HG03439 (cell line): ENCODE measurements at regions not wholly inside any gene's neighbourhood (a gene's known extent, or its start where the extent isn't known, plus 50 kb on each side); places are given as distances from the start of the nearest gene placed in this dataset.
"Not testable (repeated sequence)": the region's sequence is repeated elsewhere in the genome, so short reads cannot be mapped to it uniquely, and the experiment has no call there.

Experiments
- ATAC-seq: cut with Tn5 transposase; IDR thresholded peaks from one replicate; pipeline ENCODE4 v1.9.1; 2021; ENCODE audit warnings: mild to moderate bottlenecking, moderate library complexity; ENCODE audit not compliant: unreplicated experiment

DNA sequence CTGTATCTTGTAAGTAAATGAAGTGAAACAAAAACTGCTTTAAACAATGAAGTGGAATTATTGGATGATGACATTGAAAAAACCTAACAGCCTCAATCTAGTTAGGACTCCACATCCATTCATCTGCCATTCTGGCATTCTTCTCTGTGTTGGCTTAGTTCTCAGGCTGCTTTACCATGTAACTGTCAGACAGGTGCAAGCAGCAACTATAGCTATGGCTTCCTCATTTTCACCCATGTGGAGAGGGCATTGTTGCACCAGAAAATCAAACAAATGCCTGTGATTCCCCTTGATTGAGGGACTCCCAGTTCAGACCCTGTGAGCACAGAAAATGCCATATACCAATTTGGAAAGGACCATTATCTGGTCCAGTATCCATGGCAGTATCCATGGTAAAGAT, 129.5 kb upstream of the NYAP2 start:
- ATAC-seq: no peak

DNA sequence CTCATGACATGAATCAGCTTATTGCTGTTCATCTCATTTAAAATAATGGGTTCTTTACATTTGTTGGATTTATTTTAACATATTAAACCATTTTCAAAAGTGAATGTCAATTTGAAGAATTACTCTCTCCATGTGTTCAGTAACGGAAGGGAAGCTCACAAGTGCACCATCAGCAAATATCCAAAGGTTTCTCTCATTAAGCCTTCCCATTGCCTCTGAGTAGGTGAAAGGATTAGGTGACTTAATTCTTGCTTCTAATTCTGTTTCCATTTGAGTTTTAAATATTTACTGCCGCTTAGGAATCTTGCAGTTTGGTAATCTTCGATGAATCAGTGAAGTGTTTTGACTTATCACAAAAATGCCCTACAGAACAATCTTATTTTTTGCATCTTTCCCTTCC, 145.1 kb upstream of the NYAP2 start:
- no peak for ATAC-seq

DNA sequence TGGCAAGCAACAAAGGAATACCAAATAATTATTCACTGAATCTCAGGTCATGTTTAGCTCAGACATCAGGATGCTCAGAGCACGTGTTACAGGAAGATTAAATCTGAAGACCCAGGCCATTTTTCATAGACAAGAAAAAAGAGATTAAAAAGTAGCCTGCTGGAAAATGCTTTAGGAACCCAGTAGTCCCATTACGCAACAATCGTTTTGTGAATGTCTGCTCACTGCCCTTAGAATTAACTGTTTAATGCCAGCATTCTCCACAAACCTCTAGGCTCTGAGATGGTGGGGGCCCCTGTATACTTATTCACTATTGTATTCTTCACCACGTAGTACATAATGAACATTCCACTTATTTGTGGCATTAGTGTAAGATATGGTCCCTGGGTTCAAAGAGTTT, 154.6 kb upstream of the NYAP2 start:
- no peak for ATAC-seq

DNA sequence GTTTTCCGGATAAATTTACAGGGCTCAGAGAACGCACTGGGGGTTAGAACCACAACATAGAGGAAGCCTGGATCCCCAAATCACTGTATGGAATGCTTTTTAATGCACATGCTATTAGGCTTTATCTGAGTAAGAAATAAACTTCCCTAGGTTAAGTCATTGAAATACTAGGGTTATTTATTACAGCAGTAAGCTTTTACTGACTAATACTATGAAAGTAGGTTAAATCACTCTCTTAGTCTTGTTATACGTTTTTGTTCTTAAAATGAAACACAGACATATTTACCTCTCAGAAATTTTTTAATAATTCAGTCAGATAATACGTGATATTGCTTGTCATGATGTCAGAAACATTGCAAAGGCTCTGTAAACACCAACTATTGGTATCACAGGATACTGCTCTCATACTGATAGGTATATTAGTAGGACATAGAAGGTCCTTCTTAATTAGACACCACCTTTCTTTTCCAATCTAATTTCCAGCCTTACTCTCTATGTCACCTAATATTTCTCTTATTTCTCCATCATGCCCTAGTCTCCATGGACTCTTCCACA, 162.7 kb upstream of the NYAP2 start:
- ATAC-seq: no peak

DNA sequence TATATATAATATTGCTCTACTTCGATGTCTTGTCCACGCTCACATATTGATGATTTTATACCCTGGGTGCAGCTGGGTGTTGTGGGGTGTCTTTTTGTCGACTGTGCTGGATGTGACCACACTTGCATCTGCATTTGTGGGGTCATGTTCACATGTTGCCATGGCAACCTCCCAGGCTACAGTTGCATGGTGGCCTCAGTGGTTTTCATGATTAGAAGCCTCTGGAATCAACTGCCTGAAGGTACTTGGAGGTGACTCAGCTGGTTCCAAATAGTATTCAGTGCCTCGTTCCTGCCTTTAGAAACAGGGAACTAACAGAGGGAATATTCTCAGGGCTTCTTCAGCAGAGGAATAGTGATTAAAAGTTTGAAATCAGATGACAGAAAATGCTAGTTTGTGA, 166.3 kb upstream of the NYAP2 start:
- no peak for ATAC-seq

DNA sequence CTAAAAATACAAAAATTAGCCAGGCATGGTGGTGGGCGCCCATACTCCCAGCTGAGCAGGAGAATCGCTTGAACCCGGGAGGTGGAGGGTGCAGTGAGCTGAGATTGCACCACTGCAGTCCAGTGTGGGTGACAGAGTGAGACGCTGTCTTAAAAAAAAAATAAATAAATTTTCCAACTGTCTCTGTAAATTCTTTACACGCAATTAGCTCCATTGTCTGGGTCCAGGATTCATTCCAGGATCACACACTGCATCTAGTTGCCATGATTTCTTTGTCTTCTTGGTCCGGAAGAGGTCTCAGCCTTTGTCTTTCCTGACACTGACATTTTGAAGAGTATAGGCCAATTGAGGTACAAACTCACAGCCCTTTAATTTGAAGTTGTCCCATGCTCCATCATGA, 167.6 kb upstream of the NYAP2 start:
- no peak for ATAC-seq

DNA sequence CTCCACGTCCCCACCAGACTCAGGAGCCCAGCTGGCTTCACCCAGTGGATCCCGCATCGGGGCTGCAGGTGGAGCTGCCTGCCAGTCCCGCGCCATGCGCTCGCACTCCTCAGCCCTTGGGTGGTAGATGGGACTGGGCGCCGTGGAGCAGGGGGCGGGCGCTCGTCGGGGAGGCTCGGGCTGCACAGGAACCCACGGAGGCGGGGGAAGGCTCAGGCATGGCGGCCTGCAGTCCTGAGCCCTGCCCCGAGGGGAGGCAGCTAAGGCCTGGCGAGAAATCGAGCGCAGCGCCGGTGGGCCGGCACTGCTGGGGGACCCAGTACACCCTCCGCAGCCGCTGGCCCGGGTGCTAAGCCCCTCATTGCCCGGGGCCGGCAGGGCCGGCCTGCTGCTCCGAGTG, 170.2 kb upstream of the NYAP2 start:
- ATAC-seq: not testable (repeated sequence)

DNA sequence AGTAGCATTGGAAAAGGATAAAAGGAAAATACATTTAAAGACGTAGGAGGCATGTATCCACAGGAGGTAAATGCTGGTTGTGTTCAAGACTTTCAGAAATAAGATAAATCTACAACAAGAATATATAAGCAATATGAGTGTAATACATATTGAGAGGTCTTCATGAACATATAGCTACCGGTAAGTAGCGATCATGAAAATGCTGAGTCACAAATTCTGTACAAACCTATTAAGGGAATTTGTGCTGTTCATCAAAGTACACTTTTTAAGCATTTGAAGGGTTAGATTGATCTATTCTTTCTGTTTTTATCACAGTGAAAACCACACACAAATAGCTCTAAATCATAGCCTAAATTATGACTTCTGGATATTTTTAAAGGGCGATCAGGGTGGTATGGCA, 173.1 kb upstream of the NYAP2 start:
- ATAC-seq: no peak

DNA sequence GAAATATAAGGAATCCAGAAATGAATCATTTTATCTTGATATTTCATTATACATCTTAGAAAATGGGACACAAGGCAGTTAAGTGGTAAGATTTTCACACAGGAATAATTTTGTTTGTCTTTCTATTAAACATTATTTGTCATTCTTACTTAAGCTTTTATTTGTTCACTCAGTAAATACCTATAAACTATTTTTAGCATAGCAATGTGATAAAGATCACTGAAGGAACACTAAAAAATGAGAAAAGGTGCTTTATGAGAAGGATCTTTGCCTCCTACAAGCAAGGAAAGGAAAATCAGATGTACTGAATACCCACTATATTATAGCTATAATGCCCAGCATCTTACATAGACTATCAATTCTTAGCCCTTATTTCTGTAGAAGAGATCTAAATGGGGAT, 176.2 kb upstream of the NYAP2 start:
- no peak for ATAC-seq

DNA sequence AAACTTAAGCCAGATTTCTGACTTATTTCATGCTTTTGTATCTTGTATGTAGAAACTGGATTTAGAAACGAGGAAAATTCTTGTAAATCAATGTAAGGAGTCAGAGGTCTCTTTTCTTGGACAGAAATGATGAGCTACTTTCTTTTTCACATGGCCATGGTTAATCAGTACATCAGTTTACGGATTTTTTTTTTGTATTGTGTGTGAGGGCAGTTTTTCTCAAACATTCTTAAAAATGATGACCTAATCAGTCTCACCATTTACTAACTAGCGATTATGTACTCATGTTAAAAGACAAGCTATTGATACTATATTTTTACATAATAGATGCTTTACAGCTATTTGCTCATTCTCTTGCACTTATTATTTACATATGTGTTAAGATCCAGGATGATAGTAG, 165.2 kb upstream of the DOCK10 start:
- ATAC-seq: no peak

DNA sequence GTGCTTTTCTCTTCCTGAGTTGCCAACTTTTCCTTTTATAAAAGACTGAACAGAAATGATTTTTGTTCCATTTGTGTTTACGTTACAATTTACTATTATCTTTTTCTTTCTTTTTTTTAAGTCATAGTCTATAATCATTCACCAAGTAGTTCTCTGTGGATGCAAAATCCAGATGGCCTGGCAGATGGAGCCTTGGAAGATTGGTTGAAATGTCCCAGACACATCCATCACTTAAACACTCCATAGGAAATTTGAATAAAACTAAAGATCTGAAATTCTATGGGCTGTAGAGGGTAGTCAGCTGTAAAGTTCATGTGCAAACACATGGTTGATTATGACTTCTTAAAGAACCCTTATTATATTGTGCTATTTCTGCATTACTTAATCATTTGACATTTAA, 164.8 kb upstream of the DOCK10 start:
- no peak for ATAC-seq

DNA sequence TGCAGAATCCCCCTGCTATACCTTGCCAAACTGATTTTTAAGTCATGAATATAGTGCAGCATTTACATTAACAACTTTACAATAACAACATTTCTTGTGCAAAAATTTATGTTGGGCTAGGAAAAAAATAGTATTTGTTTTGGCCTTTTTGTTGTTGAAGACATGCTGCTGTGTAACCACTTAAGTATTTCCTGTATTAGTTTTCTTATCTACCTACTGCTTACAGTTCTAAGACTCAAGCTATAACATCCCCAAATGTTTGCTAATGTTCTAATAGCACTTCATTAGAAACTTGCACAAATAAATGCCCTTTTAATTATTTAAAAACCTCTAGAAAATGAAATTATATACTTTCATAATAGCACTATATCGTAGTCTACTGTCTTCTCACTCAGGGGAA, 154.3 kb upstream of the DOCK10 start:
- ATAC-seq: no peak

DNA sequence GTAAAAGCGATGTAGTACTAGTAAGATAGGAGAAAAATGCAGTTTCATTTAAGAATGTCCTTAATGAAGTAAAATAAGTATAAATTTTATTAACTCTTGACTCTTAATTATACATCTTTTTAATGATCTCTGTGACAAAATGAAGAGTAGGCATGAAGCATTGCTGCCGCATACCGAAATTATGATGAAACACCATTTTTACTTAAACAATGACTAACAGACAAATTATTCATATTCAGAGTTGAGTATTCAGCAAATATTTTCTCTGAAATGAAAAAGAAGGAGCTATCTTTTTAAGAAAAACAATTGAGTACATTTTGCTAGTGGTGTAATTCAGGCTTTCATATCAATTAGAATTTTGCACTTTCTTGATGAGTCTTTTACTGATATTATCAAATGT, 150.6 kb upstream of the DOCK10 start:
- ATAC-seq: no peak

DNA sequence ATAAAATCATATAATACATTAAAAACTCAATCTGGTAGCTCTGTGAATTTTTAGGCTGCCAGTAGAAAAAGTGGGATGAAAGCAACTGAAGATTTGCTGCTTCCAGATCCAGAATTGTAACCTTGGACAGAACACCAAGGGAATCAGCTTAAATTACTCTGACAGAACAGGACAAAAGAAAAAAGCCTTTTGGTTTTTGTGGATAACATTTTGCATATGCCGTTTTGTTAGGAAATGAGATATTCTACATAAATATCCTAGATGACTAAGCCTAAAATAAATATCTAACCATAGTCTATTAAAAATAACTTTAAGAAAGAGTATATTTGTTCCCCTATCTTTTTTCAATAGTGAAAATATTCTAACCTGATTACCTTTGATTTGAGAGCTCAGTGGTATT, 148.7 kb upstream of the DOCK10 start:
- no peak for ATAC-seq

DNA sequence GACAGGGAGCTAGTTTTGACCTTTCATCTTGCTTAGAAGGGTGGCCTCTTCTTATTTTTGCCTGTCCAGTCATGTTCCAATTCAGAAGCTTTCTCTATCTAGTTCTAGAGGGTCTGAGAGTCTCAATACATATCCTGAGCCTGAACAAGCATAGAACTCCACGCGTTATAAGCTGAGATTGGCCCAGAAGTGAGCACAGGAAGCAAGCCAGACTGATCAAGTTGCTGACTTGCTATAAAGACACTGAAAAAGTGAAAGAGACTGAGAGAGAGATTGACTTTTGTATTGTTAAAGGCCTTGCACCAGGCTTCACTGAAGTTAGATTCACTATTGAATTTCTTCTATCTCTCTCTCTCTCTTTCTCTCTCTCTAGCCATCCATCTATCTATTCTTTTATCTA, 142.7 kb upstream of the DOCK10 start:
- ATAC-seq: no peak

DNA sequence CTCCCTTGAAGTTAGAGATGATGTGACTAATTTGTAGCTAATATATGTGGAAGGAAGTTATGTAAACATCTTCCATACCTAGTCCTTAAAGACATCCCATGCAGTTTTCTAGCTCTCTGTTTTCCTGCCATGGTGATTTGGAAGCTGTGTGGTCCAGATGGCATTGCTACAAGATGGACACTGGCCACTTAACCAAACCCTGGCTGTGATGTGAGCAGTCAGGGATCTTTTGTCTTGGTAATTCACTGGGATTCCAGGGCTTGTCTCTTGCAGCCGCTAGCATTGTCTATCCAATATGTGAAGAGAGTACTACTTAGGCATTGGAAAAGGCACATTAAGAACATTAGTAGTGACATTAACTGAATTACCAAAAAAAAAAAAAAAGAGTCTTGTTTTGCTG, 139.9 kb upstream of the DOCK10 start:
- ATAC-seq: no peak

DNA sequence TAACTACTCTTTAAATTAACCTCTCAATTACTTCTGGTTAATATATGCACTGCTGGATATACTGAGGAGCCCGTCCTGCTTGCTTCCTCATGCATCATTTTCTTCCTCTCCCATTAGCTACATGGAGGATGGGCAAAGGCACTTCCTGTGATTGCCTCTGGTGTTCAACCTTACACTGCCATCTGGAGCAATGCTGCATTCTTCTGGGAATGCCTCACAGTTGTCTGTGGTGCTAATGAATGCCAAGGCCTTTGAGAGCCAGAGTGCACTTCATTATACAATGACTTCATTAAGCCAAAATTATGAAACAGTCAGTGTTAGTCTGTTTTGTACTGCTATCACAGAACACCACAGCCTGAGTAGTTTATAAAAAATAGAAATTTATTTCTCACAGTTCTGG, 134.8 kb upstream of the DOCK10 start:
- ATAC-seq: no peak

DNA sequence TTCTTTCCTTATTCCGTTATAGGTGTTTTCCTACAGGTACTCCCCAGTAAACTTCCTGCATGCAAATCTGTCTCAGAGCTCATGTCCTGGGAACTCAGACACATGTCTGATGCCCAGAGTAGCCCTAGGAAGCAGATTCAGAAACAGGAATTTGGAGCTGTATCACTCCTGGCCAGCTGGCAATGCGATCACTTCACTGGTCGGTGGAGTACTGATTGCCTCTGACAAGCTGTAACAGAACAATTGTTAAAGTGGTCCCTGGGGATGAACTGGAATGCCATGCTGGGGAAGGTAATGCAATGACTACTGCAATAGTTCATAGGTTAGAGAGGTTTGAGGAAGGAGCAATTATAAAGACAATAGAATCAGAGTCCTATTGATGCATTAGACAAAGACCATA, 131.6 kb upstream of the DOCK10 start:
- no peak for ATAC-seq

DNA sequence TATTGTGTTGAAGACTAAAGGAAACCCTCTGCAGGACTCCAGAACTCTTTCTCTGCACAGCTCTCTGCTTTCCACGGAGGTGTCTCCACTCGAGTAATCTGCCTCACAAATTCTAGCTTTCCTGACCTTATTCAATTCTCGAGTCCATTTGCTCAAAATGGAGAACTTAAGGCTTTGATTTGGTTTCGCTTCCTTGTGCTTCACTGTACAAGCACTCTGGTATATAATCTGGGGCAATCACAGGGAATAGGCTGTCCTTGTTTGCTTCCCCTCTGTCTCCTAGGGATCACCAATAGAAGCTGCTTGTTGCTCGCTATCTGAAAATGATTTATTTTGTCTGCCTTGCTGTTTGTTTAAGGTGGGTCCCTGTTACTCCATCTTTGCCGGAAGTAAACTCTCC, 129.1 kb upstream of the DOCK10 start:
- no peak for ATAC-seq

DNA sequence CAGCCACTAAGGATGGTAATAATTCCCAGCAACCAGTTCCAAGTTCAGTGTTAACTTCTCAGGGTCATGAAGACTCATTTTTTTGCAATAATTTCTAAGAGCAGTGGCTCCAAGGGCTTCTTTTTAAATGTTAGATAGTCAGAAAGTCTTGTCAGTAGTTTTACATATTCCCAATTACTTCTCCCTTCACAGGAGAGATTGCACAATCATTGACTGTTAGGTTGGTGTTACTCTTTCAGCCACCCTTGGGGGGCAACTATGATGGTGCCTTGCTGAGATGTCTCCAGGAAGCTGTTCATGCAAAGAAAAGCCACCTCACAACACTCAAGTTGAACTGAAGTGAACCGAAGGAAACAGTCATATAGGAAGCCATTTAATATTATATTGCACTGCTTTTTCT, 127.9 kb upstream of the DOCK10 start:
- ATAC-seq: no peak

DNA sequence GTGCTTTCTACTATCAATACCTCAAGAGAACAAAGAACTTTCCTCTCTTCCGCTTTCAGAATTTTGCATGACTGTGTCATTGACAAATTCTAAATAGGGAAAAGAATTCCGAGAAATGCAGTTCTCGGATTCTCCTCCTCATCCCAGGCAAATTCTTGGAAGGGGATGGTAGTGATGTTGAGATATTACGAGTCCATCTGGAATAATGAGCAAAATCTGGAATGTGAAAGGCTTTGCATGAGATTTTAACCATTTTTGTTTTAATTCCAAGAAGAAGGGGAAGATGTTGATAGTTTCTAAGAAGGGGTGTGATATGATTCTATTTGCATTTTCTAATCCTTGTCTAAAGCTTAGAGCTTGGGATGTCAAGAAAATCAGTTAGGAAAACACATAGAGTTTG, 127.1 kb upstream of the DOCK10 start:
- no peak for ATAC-seq

DNA sequence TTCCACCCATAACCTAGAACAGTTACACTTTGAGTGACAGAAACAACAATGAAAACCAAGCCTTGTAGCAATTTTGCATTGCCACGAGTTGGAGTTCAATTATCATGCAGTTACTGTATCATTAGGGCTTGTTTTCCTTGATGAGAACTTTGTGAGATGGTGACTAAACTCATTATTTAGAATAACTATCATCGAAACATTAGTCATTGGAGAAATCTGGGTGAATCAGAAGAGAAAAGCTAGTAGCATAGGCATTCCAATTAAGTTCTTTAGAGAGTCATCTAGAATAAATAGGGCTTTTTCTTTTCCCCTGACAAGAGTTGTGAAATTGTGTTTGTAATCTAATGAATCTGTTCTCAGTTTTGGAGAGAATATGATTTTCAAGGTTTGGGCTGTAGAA, 122.8 kb upstream of the DOCK10 start:
- no peak for ATAC-seq

DNA sequence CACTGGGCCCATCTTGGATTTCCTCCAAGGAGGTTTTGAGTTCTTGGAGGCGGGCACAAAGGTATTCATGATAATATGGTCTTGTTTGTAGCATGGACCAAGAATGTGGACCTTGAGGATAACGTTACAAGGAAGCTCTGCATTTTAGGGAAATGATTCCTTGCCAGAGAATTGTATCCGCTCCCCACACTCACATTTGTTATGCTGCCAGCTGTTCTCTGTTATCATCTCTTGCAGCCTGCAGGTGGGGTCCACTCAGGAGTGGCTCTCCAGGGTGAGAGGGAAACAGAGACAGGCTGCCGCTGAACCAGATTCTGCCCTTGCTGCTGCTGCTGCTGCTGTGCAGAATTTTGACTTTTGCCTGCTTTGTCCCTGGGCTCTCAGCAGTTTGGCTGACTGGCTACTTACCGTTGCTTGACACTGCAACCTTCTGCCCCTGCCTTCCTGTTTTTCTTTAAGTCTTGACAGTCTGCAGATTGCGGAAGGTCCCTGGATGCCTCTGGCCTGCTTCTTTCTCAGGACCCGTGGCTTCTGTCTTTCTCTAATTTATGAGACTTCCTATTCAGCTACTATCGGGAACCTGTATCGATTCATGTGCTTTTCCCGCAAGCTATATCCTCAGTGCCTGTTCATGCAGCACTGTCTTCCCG, 122.3 kb upstream of the DOCK10 start:
- no peak for ATAC-seq
